Naive thymus-derived CD8-positive, alpha-beta T cell (primary cell): ENCODE measurements at regions not wholly inside any gene's neighbourhood (a gene's known extent, or its start where the extent isn't known, plus 50 kb on each side); places are given as distances from the start of the nearest gene placed in this dataset.
"Not testable (repeated sequence)": the region's sequence is repeated elsewhere in the genome, so short reads cannot be mapped to it uniquely, and the experiment has no call there.

Experiments used
- ATAC-seq, 2 donors: fragments of 150-1000 bp; cut with Tn5 transposase in 1 of 2; sonication (Bioruptor Pico), chemical (Tn5 transposase) in 1 of 2; 1 replicate in 1 of 2; 2 replicates in 1 of 2; pipeline ENCODE4 v1.10.0; 2021; ENCODE audit warnings: mild to moderate bottlenecking in 2 of 2, moderate library complexity in 2 of 2
- POLR2A ChIA-PET: fragments of 350-600 bp; sonication (Branson Sonifier 250); formaldehyde crosslinking; loops from one replicate; lab custom pipeline; 2021; ENCODE audit warnings: antibody characterized with exemption; lab: Charles Lee
- DNase-seq, 10 donors: peaks; one replicate each; pipeline versions ENCODE4 v3.0.0 to v3.0.0-alpha.2; 2020 to 2022
- H3K27ac Mint-ChIP-seq, 10 donors: one replicate each; pipeline ENCODE4 v1.8.0; 2020 to 2022; ENCODE audit warnings: mild to moderate bottlenecking in 10 of 10, mixed read lengths in 10 of 10, moderate library complexity in 4 of 10, inconsistent platforms in 1 of 10
- H3K27me3 Mint-ChIP-seq, 5 donors: one replicate each; pipeline ENCODE4 v1.8.0; 2021 to 2022; ENCODE audit warnings: mixed read lengths in 5 of 5
- H3K36me3 Mint-ChIP-seq, 3 donors: one replicate each; pipeline ENCODE4 v1.8.0; 2020 to 2022; ENCODE audit warnings: mixed read lengths in 3 of 3, mild to moderate bottlenecking in 2 of 3, inconsistent platforms in 1 of 3
- H3K4me1 Mint-ChIP-seq, 4 donors: one replicate each; pipeline ENCODE4 v1.8.0; 2021 to 2022; ENCODE audit warnings: mixed read lengths in 4 of 4
- H3K4me3 Mint-ChIP-seq, 10 donors: one replicate each; pipeline ENCODE4 v1.8.0; 2020 to 2022; ENCODE audit warnings: mild to moderate bottlenecking in 10 of 10, mixed read lengths in 10 of 10, moderate library complexity in 6 of 10, inconsistent platforms in 1 of 10
- H3K9me3 Mint-ChIP-seq, 9 donors: one replicate each; pipeline ENCODE4 v1.8.0; 2020 to 2022; ENCODE audit warnings: mixed read lengths in 9 of 9, mild to moderate bottlenecking in 3 of 9, inconsistent platforms in 1 of 9, moderate library complexity in 1 of 9

DNA sequence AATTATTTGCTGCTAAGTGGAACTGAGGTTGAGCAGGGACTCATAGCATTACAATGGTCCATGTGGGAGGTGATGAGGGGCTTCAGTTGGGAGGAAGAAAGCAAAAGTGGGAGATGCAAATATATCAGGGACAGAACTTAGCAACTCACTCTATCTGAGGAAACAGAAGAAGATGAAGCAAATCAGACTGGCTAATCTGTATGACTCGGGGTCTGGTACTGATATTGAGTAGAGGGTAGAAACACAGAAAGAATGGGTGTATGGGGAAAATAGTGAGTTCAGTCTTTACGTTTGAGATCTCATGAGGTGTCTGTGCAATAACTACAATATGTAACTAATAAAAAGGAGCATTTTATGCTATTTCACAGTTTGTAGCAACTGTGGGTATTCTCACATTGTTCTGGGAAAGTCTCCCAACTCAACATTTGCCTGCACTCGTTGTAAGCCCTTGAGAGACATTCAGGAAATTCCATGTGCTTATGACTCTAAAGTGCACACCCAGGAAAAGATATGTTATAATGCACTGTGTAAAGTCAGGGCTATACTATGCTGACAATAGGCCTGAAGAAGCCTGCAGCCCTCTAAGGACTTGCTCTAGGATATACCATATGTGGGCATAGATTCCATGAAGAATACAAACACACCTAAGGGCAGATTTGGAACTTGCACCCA lies 183.5 kb downstream of the SPRY2 start:
- POLR2A ChIA-PET: no interaction called here
- Mint-ChIP-seq H3K4me3 (no peak overlapping the region), H3K9me3 (peaks cover 0 to 9% (median 0%) of the 10 kb centered on the region in 9 donors), H3K4me1 (no peaks in the 10 kb centered on the region), H3K27me3 (no peaks in the 10 kb centered on the region), H3K36me3 (no peaks in the 10 kb centered on the region), H3K27ac (no peak overlapping the region)
- no peak for DNase-seq
- ATAC-seq: no peak

DNA sequence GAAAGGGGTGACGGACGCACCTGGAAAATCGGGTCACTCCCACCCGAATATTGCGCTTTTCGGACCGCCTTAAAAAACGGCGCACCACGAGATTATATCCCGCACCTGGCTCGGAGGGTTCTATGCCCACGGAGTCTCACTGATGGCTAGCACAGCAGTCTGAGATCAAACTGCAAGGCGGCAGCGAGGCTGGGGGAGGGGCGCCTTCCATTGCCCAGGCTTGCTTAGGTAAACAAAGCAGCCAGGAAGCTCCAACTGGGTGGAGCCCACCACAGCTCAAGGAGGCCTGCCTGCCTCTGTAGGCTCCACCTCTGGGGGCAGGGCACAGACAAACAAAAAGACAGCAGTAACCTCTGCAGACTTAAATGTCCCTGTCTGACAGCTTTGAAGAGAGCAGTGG lies 188.8 kb downstream of the SPRY2 start:
- H3K4me1 Mint-ChIP-seq, H3K4me3 Mint-ChIP-seq, H3K27me3 Mint-ChIP-seq, DNase-seq, POLR2A ChIA-PET, H3K36me3 Mint-ChIP-seq, ATAC-seq, H3K27ac Mint-ChIP-seq, H3K9me3 Mint-ChIP-seq: not testable (repeated sequence)

DNA sequence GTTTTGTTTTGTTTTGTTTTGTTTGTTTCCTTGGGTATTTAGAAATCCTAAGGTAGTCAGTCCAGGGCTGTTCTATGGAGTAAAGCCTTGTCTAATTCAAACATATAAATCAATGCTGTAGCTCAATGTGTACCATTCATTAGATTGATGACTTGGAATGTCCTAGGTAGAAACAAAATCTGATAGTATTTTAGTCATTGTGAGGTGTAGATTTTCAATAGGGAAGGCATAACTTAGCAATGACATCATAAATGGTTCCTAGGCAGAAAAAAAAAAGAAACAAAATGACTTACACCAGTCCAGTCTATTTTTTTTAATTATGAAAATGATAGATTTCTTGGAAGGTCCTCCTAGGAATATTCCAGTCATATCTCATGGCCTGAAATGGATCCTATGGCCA lies 189.9 kb downstream of the SPRY2 start:
- H3K27me3 Mint-ChIP-seq: no peaks in the 10 kb centered on the region
- H3K9me3 Mint-ChIP-seq: peaks cover 0 to 4% (median 0%) of the 10 kb centered on the region in 9 donors
- DNase-seq: no peak
- POLR2A ChIA-PET: no interaction called here
- no peak for ATAC-seq
- no peaks in the 10 kb centered on the region for H3K36me3 Mint-ChIP-seq
- no peaks in the 10 kb centered on the region for H3K4me1 Mint-ChIP-seq
- H3K27ac Mint-ChIP-seq: no peak overlapping the region
- no peak overlapping the region for H3K4me3 Mint-ChIP-seq

DNA sequence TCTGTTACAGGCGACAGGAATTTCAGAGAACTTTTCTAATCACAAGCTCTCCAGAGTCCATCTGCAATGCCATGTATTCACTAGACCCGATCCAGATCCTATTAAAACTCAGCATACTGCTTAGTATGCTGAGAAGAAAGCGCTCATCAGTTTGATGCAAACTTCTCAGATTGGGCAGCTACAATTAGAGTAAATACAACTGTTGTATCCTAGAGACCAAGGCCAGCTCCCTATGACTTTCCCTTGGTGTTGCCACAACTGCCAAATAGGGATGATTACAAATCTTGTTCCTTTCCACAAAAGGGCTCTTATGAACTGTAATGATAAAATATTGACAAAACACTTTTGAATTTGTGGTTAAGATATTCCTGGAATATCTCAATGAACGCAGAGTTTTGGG lies 191.2 kb downstream of the SPRY2 start:
- H3K4me3 Mint-ChIP-seq: no peak overlapping the region
- H3K36me3 Mint-ChIP-seq: no peaks in the 10 kb centered on the region
- no peaks in the 10 kb centered on the region for H3K27me3 Mint-ChIP-seq
- DNase-seq: no peak
- H3K4me1 Mint-ChIP-seq: no peaks in the 10 kb centered on the region
- no peak for ATAC-seq
- POLR2A ChIA-PET: no interaction called here
- H3K9me3 Mint-ChIP-seq: peaks cover 0 to 4% (median 0%) of the 10 kb centered on the region in 9 donors
- no peak overlapping the region for H3K27ac Mint-ChIP-seq

DNA sequence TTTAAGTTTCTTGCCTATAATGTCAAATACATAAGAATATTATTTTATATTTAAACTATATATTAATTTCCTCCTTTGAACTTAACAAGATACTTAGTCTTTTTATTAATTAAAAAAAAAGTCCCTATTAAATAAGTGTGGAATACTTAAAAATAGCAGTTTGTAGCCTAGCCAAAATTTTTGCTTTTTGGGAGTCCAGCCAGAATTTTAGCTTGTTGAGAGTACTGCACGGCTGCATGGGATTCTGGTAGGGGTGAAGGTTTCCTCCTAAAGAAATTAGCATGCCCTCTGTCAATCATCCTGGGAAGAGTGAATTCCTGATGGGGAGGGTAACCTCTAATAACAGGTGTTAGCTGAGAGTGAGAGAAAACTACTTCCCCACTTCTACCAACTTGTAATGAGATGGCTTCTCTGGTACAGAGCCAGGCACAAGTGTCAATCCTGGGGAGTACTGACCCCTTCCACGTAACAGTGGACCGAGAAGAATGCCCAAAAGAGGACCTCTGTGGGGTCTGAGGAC lies 195.7 kb downstream of the SPRY2 start:
- Mint-ChIP-seq H3K27me3 (peaks cover 0 to 11% (median 0%) of the 10 kb centered on the region in 5 donors), H3K36me3 (peaks cover 0 to 2% (median 0%) of the 10 kb centered on the region in 3 donors), H3K4me3 (no peak overlapping the region), H3K27ac (no peak overlapping the region), H3K4me1 (no peaks in the 10 kb centered on the region), H3K9me3 (peaks cover 0 to 4% (median 0%) of the 10 kb centered on the region in 9 donors)
- ATAC-seq (no peak), DNase-seq (no peak)
- POLR2A ChIA-PET: no interaction called here

DNA sequence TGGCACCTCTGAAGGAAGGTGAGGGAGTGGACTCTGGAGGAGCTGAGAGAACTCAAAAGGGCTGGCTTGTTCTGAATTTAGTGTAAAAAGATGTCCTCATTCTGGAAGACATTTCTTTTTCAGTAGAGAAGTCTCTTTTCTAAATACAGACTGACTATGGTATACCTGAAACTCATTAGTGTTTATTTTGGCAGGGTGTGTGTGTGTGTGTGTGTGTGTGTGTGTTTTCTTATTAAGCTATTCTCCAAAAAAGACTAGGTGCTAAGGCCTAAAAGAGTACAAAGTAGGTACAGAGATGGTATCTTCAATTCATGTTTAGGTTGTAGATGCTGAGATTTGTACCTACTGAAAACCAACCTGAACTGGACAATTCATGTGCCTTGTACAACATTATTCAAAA lies 196.4 kb downstream of the SPRY2 start:
- H3K36me3 Mint-ChIP-seq: peaks cover 0 to 2% (median 0%) of the 10 kb centered on the region in 3 donors
- no peak overlapping the region for H3K4me3 Mint-ChIP-seq
- DNase-seq (no peak), ATAC-seq (no peak)
- POLR2A ChIA-PET: no interaction called here
- peaks cover 0 to 11% (median 0%) of the 10 kb centered on the region in 5 donors for H3K27me3 Mint-ChIP-seq
- peaks cover 0 to 4% (median 0%) of the 10 kb centered on the region in 9 donors for H3K9me3 Mint-ChIP-seq
- no peaks in the 10 kb centered on the region for H3K4me1 Mint-ChIP-seq
- H3K27ac Mint-ChIP-seq: peak overlapping the region in 1 of 10 donors; percentile 40

DNA sequence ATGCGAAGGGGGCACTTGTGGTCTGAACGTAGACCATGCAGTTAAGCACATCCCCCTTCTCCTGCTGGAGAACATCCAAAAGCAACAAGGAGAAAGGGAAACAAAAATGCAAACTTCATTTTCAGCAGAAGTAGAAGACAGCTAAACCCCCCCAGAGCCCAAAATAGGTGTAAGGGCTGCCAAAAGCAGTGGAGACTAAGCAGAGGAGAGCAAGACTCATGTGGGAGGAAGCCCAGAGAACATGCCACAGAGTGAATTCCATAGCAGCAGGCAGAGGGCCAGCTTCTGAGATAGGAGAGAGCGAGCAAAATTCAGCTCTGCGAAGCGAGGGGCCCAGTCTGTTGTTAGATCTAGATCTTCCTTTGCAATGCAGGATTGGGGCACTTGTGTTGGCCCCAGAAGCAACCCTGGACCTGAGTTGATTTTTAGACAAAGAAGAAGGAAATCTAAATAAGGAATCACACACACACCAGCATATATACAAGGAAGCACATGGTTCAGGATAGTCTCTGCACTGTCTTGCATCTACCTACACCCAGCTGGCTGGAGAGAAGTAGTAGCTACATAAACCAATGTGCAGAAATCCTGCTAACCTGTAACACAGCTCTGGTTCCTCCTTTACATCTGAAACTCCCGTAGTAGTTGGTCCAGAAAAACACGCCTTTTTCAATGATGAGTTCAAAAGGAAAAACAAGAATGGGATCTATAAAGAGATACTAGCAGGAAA lies 199.6 kb downstream of the SPRY2 start:
- Mint-ChIP-seq H3K4me1 (no peaks in the 10 kb centered on the region), H3K27ac (peak overlapping the region in 1 of 10 donors; percentile 5), H3K4me3 (no peak overlapping the region), H3K36me3 (peaks cover 0 to 2% (median 0%) of the 10 kb centered on the region in 3 donors), H3K27me3 (peaks cover 0 to 11% (median 0%) of the 10 kb centered on the region in 5 donors), H3K9me3 (peaks cover 0 to 4% (median 0%) of the 10 kb centered on the region in 9 donors)
- ATAC-seq: no peak
- POLR2A ChIA-PET: no interaction called here
- DNase-seq: no peak

DNA sequence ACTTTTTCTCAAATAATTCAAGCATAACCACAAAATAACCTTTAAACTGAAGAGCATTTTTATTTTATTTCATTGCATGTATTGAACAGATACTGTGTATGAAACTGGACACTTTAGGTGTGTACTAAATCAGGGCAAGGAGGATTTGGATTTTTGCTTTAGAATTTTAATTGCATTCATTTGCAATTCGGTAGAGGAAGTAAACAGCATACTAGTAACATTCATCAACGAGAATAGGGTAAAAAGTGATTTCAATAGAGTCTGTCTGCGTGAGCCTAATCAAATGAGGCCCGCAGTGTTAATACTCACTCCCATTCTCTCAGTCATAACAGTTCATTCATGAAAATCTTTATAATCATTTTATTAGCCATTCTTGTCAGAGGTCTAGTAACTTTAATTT lies 200.2 kb downstream of the SPRY2 start:
- peaks cover 0 to 4% (median 0%) of the 10 kb centered on the region in 9 donors for H3K9me3 Mint-ChIP-seq
- H3K4me3 Mint-ChIP-seq: no peak overlapping the region
- ATAC-seq (no peak), DNase-seq (no peak)
- POLR2A ChIA-PET: no interaction called here
- no peaks in the 10 kb centered on the region for H3K4me1 Mint-ChIP-seq
- peaks cover 0 to 11% (median 0%) of the 10 kb centered on the region in 5 donors for H3K27me3 Mint-ChIP-seq
- peaks cover 0 to 2% (median 0%) of the 10 kb centered on the region in 3 donors for H3K36me3 Mint-ChIP-seq
- H3K27ac Mint-ChIP-seq: no peak overlapping the region

DNA sequence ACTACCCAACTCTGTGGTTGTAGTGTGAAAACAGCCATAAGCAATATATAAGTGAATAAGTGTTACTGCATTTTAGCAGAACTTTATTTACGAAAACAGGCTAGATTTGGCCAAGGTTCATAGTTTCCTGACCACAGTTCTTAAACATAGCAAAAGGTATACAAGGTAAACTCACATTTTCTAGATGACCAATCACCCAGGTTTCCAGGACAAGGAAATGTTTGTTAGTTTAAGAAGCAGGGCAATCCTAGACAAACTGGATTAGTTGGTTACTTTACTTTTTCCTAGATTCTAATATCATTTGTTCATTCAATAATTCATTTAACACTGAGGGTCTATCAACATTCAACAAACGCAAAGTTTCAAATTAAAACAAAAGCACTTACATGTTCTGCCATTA lies 201.7 kb downstream of the SPRY2 start:
- H3K27me3 Mint-ChIP-seq: peaks cover 0 to 15% (median under 1%) of the 10 kb centered on the region in 5 donors
- H3K4me1 Mint-ChIP-seq: no peaks in the 10 kb centered on the region
- DNase-seq: no peak
- H3K9me3 Mint-ChIP-seq: peaks cover 0 to 4% (median 0%) of the 10 kb centered on the region in 9 donors
- no peak for ATAC-seq
- peaks cover 0 to 2% (median 0%) of the 10 kb centered on the region in 3 donors for H3K36me3 Mint-ChIP-seq
- POLR2A ChIA-PET: interaction anchor here (0.7 kb wide), 1 partner anchor 19 kb away, joined by 5 read pairs; no protein-coding TSS in a partner anchor
- no peak overlapping the region for H3K4me3 Mint-ChIP-seq
- H3K27ac Mint-ChIP-seq: no peak overlapping the region

DNA sequence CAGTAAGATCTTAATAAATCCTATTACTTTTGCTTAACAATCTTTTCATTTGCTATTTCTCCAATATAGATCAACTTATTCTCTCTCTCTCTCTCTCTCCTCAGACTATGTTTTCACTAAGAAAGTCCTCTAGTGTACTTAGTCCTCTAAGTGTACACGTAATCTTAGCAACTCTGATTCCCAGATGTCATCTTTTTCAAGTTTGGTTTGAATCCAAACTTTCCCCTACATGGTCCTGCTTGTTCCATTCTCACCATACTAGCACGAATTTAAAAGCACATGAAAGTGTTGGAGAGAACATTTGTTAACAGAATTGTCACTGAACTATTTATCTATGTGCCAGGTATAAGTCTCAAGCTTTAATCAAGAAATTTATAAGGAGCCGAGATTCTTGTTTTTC lies 202.9 kb downstream of the SPRY2 start:
- Mint-ChIP-seq H3K4me3 (no peak overlapping the region), H3K9me3 (peaks cover 0 to 4% (median 0%) of the 10 kb centered on the region in 9 donors), H3K4me1 (no peaks in the 10 kb centered on the region), H3K27me3 (peaks cover 0 to 19% (median 5%) of the 10 kb centered on the region in 5 donors), H3K27ac (no peak overlapping the region), H3K36me3 (peaks cover 0 to 2% (median 0%) of the 10 kb centered on the region in 3 donors)
- no peak for DNase-seq
- ATAC-seq: no peak
- POLR2A ChIA-PET: no interaction called here

DNA sequence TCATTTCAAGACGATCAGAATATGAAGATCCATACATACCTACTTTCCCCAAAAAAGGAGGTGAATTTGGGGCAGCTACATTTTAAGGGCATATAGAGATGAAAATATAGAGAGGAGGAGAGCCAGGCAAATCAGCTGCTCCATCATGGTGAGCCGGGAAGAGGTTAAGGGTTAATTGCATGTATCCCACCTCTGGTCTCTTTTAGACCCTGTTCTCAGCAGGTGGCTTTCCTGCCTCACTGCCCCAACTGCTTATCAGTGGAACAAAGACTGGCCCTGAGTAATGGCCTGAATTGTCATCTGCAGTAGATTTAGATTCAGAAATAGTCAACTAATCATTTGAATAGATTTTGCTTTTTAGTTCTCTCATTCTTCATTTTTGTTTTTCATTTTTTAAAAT lies 206.6 kb downstream of the SPRY2 start:
- Mint-ChIP-seq H3K27ac (no peak overlapping the region), H3K9me3 (peaks cover 0 to 4% (median 0%) of the 10 kb centered on the region in 9 donors), H3K36me3 (no peaks in the 10 kb centered on the region), H3K4me1 (no peaks in the 10 kb centered on the region), H3K27me3 (peaks cover 0 to 8% (median 5%) of the 10 kb centered on the region in 5 donors), H3K4me3 (no peak overlapping the region)
- DNase-seq (no peak), ATAC-seq (no peak)
- POLR2A ChIA-PET: no interaction called here

DNA sequence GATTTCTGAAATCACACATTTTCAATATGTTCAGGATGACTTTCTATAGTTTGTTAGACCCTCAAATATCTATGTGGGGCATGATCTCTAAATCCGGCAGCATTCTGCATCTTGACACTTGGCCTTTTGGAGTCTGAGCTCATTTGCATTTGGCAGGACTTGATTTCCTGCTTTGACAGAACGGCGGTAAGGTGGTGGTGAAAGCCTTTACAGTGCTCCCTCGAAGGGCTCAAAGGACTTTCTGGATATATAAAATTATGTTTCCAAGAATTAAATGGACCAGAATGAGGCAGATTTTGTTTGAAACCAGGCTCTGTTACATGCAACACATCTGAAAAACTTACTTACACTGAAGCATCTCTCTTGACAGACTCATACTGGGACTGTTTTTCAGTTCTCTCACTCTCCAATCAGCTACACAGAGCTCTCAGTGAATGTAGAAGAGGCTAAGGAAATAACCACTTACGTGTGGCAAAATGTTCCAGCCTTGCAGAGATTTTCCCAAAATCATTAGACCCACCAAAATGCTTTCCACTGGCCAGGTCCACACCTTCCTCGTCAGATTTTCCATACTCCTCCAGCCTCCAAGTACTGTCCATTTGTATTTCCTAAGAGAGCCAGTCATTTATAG lies 207.2 kb downstream of the SPRY2 start:
- no peaks in the 10 kb centered on the region for H3K36me3 Mint-ChIP-seq
- no peak overlapping the region for H3K4me3 Mint-ChIP-seq
- POLR2A ChIA-PET: no interaction called here
- no peak for ATAC-seq
- peaks cover 0 to 8% (median 5%) of the 10 kb centered on the region in 5 donors for H3K27me3 Mint-ChIP-seq
- DNase-seq: no peak
- no peaks in the 10 kb centered on the region for H3K4me1 Mint-ChIP-seq
- peak overlapping the region in 1 of 10 donors; percentile 19 for H3K27ac Mint-ChIP-seq
- peaks cover 0 to 4% (median 0%) of the 10 kb centered on the region in 9 donors for H3K9me3 Mint-ChIP-seq
